GM19099 (cell line): ENCODE measurements at regions not wholly inside any gene's neighbourhood (a gene's known extent, or its start where the extent isn't known, plus 50 kb on each side); places are given as distances from the start of the nearest gene placed in this dataset.

Source experiments
- POLR2A ChIP-seq: IDR thresholded peaks from 3 replicates; pipeline ENCODE4 v1.6.1; 2011; ENCODE audit warnings: low read depth; ENCODE audit not compliant: insufficient read length; ENCODE audit errors: extremely low read depth

DNA sequence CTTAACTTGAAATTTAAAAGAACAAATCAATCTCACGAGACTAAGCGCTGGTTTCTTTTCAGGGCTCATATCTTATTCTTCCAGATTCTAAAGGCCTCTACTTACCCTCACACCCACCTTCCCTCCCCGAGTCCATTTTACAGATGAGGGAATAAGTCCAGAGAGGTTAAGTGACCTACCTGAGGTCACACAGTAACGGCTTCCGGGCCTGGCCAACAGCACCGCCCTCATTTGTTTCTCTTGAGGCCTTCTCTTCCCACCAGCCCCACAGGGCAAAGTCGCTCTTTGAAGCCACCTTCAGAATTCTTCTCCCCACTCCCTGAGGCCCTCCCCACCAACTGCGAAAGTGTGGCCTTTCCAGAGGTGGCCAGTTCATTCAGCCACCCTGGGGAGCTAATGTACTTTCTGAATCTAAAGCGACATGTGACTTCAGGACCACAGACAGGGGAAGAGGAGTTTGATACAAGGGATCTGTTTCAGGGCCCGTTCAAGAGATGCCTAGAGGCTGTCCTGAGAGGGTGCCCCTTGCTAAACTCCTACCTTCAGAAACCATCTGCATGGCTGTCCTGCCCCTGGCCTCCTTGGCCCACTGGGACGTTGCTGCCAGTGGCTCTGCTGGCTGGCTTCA, 275.3 kb downstream of the HAUS1 start:
- no peak for TF ChIP-seq POLR2A

DNA sequence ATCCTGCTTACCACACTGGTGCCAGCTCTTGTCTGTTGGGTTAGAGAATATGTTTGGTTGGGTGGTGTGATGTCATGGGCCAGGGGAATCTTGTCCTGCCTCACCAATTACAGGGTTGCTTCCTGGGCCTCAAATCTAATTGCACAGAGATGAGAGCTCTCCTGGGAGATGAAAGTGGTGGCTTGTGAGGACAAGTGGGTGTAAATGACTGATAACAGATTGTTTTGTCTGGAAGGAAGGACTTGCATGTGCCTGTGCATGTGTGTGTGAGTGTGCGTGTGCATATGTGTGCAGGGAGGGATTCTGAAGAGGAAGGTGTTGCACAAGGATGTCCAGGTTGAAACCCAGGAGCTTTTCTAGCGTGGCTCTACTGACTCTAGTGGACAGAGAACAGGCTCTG, 271.9 kb downstream of the LOXHD1 start:
- no peak for TF ChIP-seq POLR2A

DNA sequence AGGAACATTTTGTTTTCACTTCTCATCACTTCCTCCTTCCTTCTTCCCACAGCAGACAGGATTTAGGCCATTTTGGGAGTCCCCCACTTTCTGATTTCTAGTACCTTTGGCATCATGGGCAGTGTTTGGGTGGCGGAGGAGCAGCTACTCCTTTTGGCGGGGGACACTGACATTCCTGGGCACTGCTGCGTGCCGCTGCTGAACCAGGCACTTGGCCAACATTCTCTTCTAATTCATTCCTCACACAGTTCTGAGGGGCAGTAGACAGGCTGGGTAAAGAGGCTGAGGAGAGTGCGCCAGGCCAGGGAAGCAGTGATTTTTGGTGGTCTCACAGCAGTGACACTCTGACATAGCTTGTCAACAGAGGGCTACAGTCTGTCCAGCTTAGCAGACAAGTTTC, 270.2 kb downstream of the LOXHD1 start:
- TF ChIP-seq POLR2A, result no peak

DNA sequence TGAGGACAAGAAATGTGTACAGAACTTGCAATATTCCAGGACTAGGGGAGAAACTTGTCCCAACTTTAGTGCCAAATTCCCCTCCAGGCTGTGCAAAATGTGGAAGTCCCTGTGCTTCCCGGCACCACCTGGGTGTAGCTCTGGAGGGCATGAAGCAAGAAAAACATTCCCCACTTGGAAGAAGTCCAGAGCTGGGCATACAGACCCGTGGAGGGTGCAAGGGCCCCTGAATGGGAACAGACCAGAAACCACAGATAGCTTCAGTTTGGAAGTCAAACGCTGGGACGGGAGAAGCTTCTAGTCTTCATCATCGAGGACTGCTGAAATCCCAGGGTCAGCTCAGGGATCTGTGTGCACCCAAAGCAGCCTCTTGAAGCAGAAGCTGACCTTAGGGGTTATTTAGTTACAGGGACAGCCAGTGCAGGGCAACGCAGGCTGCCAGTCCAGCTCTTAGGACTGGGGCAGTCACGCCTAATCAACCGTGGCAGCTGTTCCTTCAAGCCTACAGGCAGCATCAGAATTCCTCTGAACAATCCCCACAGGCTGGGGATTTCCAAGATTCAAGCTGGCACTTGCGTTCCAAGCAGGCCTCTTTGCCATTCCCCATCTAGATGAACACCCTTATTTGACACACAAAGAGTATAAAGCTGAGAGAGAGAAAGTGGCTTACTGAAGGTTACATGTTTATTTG, 269.4 kb downstream of the LOXHD1 start:
- no peak for TF ChIP-seq POLR2A

GRCh38 chr18:46388286-46388685, 268.7 kb downstream of the LOXHD1 start:
- no peak for TF ChIP-seq POLR2A

DNA sequence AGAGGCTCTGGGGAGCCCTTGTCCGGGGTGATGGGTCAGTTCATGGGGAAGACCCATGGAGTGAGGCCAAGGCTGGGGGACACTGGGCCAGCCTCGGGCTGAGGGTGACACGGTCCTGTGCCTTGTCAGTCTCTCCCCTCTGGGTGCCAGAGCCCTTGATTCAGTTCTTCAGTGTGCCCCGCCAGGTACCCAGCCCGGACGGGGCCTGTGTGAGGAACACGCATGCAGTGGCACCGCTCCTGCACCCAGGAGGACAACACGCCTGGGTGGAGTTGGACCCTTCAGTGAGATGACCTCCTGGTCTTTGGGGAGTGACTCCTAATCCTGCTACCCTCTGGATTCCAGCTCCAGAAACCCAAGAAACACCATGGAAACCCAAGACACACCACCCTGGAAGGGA, 264.4 kb downstream of the LOXHD1 start:
- no peak for TF ChIP-seq POLR2A

DNA sequence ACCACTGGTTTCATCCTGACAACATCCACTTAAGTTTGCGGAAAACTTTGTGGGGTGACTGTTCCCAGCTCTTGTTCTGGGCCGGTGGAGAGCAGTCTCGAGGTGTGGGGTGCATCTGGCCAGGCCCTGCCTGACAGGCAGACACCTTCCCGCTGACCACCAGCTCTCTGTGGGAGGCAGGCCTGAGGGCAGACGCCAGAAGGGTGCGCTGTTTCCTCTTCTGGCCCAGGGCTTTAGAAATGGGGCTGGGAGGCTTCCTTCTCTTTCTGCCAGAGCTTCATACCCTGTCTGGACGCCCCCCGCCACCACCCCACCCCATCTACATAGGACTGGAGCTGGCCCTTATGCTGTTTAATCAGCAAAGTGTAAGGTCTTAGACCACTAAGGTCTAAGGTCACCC, 263.8 kb downstream of the LOXHD1 start:
- TF ChIP-seq POLR2A, result no peak

DNA sequence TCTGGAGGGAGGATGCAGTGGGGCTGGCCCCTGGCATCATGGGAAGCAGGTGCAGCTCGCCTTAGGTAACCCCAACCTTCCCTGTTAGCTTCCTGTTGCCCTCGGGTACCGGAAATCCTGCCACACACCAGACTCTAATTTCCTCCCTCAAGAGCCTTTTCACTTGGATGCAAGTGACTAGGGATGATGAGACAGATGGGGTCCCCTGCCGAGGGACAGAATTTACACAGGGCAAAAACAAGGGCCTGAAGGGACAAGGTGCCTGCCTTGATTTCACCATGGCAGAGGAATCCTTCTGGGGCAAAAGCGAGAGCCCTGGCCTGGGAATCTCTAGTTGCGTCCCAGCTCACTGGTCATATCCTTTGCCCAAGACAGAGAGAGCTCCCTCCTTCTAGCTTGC, 263.1 kb downstream of the LOXHD1 start:
- no peak for TF ChIP-seq POLR2A

DNA sequence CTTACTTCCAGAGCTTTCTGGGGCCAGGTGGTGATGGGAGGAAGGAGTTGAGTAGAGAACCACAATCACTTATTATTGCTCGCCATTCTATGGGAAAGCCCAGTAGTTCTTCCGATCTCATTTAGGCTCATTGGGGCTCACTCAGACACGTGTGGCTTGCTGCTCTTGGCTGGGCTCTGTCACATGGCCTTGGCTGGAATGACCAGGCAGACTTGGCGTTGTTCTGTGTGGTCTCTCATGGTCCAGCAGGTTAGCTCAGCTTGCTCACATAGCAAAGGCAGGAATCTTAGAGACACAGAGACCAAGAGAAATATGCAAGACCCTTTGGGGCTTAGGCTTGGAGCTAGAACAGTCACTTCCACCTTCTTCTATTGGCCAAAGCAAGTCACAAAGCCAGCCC, 261.2 kb downstream of the LOXHD1 start:
- no peak for TF ChIP-seq POLR2A

- no peak for TF ChIP-seq POLR2A
These were observed 259.8 kb downstream of the LOXHD1 start for GRCh38 chr18:46397174-46397573.

DNA sequence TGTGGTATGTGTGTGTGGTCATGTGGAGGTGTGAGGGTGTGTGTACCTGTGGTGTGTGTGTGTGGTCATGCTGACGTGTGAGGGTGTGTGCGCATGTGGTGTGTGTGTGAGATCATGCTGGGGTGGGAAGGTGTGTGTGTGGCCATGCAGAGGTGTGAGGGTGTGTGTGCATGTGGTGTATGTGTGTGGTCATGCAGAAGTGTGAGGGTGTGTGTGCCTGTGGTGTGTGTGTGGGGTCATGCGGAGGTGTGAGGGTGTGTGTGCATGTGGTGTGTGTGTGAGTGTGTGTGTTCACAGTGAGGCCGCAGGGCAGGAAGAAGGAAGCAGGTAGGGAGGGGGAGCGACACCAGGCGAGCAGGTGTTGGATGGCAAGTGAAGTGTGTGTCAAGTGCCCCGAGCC, 259.0 kb downstream of the LOXHD1 start:
- no peak for TF ChIP-seq POLR2A

- TF ChIP-seq POLR2A, result no peak
These were observed 258.4 kb downstream of the LOXHD1 start for GRCh38 chr18:46398625-46399024.

DNA sequence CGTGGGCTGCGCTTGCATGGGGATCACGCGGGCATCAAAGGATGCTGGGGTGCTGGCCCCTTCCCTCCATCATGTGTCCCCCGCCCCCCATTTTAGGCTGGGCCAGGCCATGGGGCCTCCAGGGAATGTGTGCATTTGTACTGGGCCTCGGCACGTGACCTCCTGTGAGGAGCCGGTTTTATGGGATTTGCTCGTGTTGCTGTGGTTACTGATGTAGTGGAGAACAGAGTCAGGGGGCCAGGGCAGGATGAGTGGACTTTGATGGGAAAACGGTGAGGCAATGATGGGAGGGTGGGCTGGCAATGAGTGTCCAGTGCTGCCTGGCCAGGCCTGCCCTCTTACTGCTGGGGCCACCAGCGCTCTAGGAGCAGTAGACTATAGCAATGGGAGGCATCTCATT, 257.7 kb downstream of the LOXHD1 start:
- TF ChIP-seq POLR2A, result no peak

DNA sequence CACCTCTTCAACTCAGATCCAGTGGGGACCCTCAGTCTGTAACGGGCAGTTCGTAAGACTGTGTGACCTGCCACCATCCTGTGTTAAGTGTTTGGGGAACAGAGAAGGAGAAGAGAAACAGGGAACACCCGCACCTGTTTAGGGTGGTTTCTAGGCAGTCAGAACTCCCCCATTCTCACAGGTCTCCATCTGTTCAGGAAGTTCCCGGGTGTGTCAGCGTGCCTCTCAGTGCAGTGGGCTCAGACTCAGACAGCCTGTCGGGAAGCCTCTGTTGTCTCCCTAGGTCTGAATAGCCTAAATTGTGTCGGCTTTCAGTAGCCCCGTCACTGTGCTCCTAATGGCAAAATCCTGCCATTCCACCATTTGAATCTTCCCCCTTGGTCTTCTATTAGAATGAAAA, 256.6 kb downstream of the LOXHD1 start:
- no peak for TF ChIP-seq POLR2A

- TF ChIP-seq POLR2A, result no peak
These were observed 255.4 kb downstream of the LOXHD1 start for GRCh38 chr18:46401486-46402070.

DNA sequence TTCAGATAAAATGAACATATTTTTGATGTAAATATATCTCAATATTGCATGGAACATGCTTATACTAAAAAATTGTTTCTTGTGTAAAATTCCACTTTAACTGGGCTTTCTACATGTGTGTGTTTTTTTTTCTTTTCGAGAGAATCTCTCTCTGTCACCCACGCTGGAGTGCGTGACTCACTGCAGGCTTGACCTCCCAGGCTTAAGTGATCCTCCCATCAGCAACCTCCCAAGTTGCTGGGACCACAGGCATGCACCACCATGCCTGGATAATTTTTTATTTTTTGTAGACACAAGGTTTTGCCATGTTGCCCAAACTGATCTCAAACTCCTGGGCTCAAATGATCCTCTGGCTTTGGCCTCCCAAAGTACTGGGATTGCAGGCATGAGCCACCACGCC, 254.6 kb downstream of the LOXHD1 start:
- no peak for TF ChIP-seq POLR2A
